Mesothelial cell of epicardium (in vitro differentiated cells): ENCODE measurements at regions not wholly inside any gene's neighbourhood (a gene's known extent, or its start where the extent isn't known, plus 50 kb on each side); places are given as distances from the start of the nearest gene placed in this dataset.

ENCODE experiments used
- DNase-seq, 2 experiments: peaks; one replicate each; pipeline ENCODE4 v3.0.0; 2021; ENCODE audit warnings: low spot score in 2 of 2; ENCODE audit not compliant: unreplicated experiment in 2 of 2
- H3K27ac Mint-ChIP-seq: 2 replicates; pipeline ENCODE4 v1.8.0; 2021; ENCODE audit warnings: mixed read lengths
- H3K27me3 Mint-ChIP-seq: 2 replicates; pipeline ENCODE4 v1.8.0; 2021; ENCODE audit warnings: low read depth, mixed read lengths
- H3K36me3 Mint-ChIP-seq: 2 replicates; pipeline ENCODE4 v1.8.0; 2021; ENCODE audit warnings: mixed read lengths
- H3K4me1 Mint-ChIP-seq: 2 replicates; pipeline ENCODE4 v1.8.0; 2021; ENCODE audit warnings: mixed read lengths
- H3K4me3 Mint-ChIP-seq: 2 replicates; pipeline ENCODE4 v1.8.0; 2021; ENCODE audit warnings: mild to moderate bottlenecking, moderate library complexity, mixed read lengths
- H3K9me3 Mint-ChIP-seq: 2 replicates; pipeline ENCODE4 v1.8.0; 2021; ENCODE audit warnings: mixed read lengths
- TF ChIP-seq, protein P1 (sequence below): fragments of 200-600 bp; sonication (generic); IDR thresholded peaks from one replicate; pipeline ENCODE4 v1.5.0; 2021; ENCODE audit warnings: antibody characterized with exemption; ENCODE audit not compliant: unreplicated experiment

DNA sequence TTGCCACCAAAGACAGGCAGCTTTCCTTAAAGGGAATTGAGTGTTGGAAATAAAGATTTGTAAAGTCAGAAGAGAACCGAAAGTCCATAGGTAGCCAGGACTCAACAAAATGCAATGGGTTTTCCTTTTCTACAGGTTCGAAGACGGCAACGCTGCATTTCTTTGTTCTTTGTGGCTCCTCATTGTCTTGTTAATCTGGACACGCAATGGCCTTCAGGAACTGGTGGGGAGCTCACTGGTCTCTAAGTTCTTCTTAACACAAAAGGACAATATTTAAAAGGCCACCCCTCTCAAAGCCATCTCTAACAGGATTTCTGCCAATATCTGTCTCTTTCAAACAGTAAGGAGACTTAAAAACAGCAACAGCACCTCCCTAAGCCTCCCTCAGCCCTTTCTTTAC lies 170.6 kb downstream of the RMI1 start:
- no peak overlapping the region for H3K4me3 Mint-ChIP-seq
- no peak for DNase-seq
- no peaks in the 10 kb centered on the region for H3K4me1 Mint-ChIP-seq
- H3K27me3 Mint-ChIP-seq, result peaks cover 3% of the 10 kb centered on the region
- H3K9me3 Mint-ChIP-seq, result peaks cover 9% of the 10 kb centered on the region
- no peaks in the 10 kb centered on the region for H3K36me3 Mint-ChIP-seq
- no peak overlapping the region for H3K27ac Mint-ChIP-seq
- TF ChIP-seq, protein P1, sequence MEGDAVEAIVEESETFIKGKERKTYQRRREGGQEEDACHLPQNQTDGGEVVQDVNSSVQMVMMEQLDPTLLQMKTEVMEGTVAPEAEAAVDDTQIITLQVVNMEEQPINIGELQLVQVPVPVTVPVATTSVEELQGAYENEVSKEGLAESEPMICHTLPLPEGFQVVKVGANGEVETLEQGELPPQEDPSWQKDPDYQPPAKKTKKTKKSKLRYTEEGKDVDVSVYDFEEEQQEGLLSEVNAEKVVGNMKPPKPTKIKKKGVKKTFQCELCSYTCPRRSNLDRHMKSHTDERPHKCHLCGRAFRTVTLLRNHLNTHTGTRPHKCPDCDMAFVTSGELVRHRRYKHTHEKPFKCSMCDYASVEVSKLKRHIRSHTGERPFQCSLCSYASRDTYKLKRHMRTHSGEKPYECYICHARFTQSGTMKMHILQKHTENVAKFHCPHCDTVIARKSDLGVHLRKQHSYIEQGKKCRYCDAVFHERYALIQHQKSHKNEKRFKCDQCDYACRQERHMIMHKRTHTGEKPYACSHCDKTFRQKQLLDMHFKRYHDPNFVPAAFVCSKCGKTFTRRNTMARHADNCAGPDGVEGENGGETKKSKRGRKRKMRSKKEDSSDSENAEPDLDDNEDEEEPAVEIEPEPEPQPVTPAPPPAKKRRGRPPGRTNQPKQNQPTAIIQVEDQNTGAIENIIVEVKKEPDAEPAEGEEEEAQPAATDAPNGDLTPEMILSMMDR, result no peak

GRCh38 chr9:84151640-84152039 lies 171.0 kb downstream of the RMI1 start:
- peaks cover 3% of the 10 kb centered on the region for H3K27me3 Mint-ChIP-seq

DNA sequence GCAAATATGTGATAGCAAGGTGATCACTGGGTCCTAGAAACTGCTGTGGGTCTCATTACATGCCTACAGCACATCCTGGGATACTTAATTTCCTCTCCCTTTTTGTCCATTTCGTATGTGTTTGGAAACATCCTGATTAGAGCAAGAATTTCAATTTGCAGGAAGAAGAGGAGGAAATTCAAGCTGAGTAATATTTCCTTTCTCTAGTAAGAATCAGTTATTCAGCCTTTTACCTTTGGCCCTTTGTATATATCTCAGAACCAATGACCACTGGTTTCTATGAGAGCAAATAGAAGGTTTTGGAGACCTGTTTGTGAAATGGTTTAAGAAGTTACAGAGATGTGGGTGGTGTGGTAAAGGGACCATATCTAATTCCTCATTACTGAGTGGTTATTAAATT lies 171.6 kb downstream of the RMI1 start:
- Mint-ChIP-seq H3K27me3 (peaks cover 3% of the 10 kb centered on the region), H3K4me1 (no peaks in the 10 kb centered on the region), H3K9me3 (peaks cover 9% of the 10 kb centered on the region), H3K27ac (no peak overlapping the region), H3K36me3 (no peaks in the 10 kb centered on the region), H3K4me3 (no peak overlapping the region)
- DNase-seq, result no peak
- TF ChIP-seq, protein P1, result no peak

More at GRCh38 chr9:84151640-84152039, 171.0 kb downstream of the RMI1 start:
- Mint-ChIP-seq H3K36me3 (no peaks in the 10 kb centered on the region), H3K27ac (no peak overlapping the region), H3K4me3 (no peak overlapping the region), H3K4me1 (no peaks in the 10 kb centered on the region), H3K9me3 (peaks cover 9% of the 10 kb centered on the region)
- TF ChIP-seq, protein P1, result no peak
- no peak for DNase-seq

GRCh38 chr9:84153885-84154284 lies 173.3 kb downstream of the RMI1 start:
- Mint-ChIP-seq H3K36me3 (no peaks in the 10 kb centered on the region), H3K4me1 (no peaks in the 10 kb centered on the region), H3K27me3 (peaks cover 13% of the 10 kb centered on the region), H3K27ac (no peak overlapping the region), H3K9me3 (peaks cover 9% of the 10 kb centered on the region), H3K4me3 (no peak overlapping the region)
- TF ChIP-seq, protein P1, result no peak
- no peak for DNase-seq

DNA sequence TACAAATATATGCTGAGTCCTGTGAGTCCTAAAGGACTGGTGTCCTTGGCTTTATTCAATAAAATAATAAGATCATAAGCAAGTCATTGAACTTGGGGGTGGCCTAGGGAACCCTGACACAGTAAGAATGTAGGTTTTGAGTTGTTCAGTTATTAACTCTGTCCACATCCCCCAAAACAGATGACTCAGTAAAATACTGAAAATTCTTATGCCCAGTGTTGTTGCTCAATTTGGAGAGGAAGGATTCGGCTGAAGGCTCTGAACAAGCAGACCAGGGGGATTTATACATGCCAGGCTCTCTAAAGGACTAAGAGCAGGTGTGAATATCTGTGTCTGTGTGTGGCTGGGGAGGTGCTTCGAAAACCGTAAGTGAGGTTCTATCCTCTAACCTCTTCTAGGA lies 173.7 kb downstream of the RMI1 start:
- Mint-ChIP-seq H3K27me3 (peaks cover 17% of the 10 kb centered on the region), H3K9me3 (peaks cover 5% of the 10 kb centered on the region), H3K4me1 (no peaks in the 10 kb centered on the region), H3K27ac (no peak overlapping the region), H3K4me3 (no peak overlapping the region), H3K36me3 (no peaks in the 10 kb centered on the region)
- TF ChIP-seq, protein P1, result no peak
- no peak for DNase-seq

- peaks cover 20% of the 10 kb centered on the region for H3K27me3 Mint-ChIP-seq
- TF ChIP-seq, protein P1, result no peak
- H3K27ac Mint-ChIP-seq, result no peak overlapping the region
- no peak overlapping the region for H3K4me3 Mint-ChIP-seq
- DNase-seq, result no peak
- no peaks in the 10 kb centered on the region for H3K36me3 Mint-ChIP-seq
- H3K9me3 Mint-ChIP-seq, result no peaks in the 10 kb centered on the region
- peaks cover 3% of the 10 kb centered on the region for H3K4me1 Mint-ChIP-seq
Measured at GRCh38 chr9:84163052-84163650, 177.4 kb downstream of the SLC28A3 start.
